ENCODE measurements at regions not wholly inside any gene's neighbourhood (a gene's known extent, or its start where the extent isn't known, plus 50 kb on each side); places are given as distances from the start of the nearest gene placed in this dataset.
A peak's percentile ranks its signal among the peaks of the same experiment; 100 is the strongest.

DNA sequence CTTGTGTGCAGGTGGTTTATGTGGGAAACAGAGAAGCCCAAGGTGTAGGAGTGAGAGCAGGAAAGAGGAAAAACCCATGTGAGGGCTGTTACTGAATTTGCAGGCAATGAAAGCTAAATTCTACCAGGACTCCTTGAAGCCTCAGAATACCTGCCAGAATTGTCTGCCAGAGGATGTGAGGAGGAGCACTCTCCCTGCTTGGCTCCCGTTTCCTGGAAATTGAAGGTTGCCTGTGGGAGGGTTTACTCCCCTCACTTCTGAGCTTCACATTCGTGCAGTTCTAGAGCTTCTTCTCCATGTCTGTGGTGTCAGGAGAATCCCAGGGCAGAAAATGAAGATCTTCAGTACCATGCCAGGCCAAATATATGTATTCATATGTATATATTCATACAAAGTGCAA lies 220.8 kb upstream of the ZP4 start:
- Mint-ChIP-seq H3K4me1 (peaks cover 33% of the 10 kb centered on the region), H3K36me3 (no peaks in the 10 kb centered on the region)

GRCh38 chr1:238111081-238111480 lies 220.4 kb upstream of the ZP4 start:
- ChIA-PET CTCF (interaction anchor here (1.7 kb wide), 1 partner anchor 260 kb away, joined by 5 read pairs; no protein-coding TSS in a partner anchor), POLR2A (no interaction called here)
- Mint-ChIP-seq H3K4me3 (no peak overlapping the region), H3K4me1 (peaks cover 31% of the 10 kb centered on the region), H3K27ac (peak overlapping the region; percentile 30; the same call in 1 of the 2 replicates), H3K36me3 (no peaks in the 10 kb centered on the region), H3K27me3 (ENCODE audit: low read depth) (no peaks in the 10 kb centered on the region), H3K9me3 (peaks cover 3% of the 10 kb centered on the region; the same call in 1 of the 2 replicates)
- no peak for ATAC-seq
- no peak for DNase-seq (ENCODE audit: low spot score)
- TF ChIP-seq, protein P1, sequence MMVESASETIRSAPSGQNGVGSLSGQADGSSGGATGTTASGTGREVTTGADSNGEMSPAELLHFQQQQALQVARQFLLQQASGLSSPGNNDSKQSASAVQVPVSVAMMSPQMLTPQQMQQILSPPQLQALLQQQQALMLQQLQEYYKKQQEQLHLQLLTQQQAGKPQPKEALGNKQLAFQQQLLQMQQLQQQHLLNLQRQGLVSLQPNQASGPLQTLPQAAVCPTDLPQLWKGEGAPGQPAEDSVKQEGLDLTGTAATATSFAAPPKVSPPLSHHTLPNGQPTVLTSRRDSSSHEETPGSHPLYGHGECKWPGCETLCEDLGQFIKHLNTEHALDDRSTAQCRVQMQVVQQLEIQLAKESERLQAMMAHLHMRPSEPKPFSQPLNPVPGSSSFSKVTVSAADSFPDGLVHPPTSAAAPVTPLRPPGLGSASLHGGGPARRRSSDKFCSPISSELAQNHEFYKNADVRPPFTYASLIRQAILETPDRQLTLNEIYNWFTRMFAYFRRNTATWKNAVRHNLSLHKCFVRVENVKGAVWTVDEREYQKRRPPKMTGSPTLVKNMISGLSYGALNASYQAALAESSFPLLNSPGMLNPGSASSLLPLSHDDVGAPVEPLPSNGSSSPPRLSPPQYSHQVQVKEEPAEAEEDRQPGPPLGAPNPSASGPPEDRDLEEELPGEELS (CRISPR knock-in tag; IDR thresholded peaks at IDR 0.05): no peak
- TF ChIP-seq TEAD4 (CRISPR knock-in tag; IDR thresholded peaks at IDR 0.05): no peak
- TF ChIP-seq CREM (CRISPR knock-in tag; IDR thresholded peaks at IDR 0.05): no peak
- TF ChIP-seq, protein P2, sequence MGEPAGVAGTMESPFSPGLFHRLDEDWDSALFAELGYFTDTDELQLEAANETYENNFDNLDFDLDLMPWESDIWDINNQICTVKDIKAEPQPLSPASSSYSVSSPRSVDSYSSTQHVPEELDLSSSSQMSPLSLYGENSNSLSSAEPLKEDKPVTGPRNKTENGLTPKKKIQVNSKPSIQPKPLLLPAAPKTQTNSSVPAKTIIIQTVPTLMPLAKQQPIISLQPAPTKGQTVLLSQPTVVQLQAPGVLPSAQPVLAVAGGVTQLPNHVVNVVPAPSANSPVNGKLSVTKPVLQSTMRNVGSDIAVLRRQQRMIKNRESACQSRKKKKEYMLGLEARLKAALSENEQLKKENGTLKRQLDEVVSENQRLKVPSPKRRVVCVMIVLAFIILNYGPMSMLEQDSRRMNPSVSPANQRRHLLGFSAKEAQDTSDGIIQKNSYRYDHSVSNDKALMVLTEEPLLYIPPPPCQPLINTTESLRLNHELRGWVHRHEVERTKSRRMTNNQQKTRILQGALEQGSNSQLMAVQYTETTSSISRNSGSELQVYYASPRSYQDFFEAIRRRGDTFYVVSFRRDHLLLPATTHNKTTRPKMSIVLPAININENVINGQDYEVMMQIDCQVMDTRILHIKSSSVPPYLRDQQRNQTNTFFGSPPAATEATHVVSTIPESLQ (CRISPR knock-in tag; IDR thresholded peaks at IDR 0.05): no peak
- TF ChIP-seq IRF1 (CRISPR knock-in tag; IDR thresholded peaks at IDR 0.05): no peak
- TF ChIP-seq ELF4 (CRISPR knock-in tag; IDR thresholded peaks at IDR 0.05; ENCODE audit: low read depth): no peak
- no peak for TF ChIP-seq KAT7 (CRISPR knock-in tag; IDR thresholded peaks at IDR 0.05; ENCODE audit: borderline replicate concordance)
- no peak for TF ChIP-seq ZNF263 (CRISPR knock-in tag; IDR thresholded peaks at IDR 0.05; ENCODE audit: low read depth)
- no peak for TF ChIP-seq CREB1 (CRISPR knock-in tag; IDR thresholded peaks at IDR 0.05)
- no peak for TF ChIP-seq SOX15 (CRISPR knock-in tag; IDR thresholded peaks at IDR 0.05)
- TF ChIP-seq, protein P3, sequence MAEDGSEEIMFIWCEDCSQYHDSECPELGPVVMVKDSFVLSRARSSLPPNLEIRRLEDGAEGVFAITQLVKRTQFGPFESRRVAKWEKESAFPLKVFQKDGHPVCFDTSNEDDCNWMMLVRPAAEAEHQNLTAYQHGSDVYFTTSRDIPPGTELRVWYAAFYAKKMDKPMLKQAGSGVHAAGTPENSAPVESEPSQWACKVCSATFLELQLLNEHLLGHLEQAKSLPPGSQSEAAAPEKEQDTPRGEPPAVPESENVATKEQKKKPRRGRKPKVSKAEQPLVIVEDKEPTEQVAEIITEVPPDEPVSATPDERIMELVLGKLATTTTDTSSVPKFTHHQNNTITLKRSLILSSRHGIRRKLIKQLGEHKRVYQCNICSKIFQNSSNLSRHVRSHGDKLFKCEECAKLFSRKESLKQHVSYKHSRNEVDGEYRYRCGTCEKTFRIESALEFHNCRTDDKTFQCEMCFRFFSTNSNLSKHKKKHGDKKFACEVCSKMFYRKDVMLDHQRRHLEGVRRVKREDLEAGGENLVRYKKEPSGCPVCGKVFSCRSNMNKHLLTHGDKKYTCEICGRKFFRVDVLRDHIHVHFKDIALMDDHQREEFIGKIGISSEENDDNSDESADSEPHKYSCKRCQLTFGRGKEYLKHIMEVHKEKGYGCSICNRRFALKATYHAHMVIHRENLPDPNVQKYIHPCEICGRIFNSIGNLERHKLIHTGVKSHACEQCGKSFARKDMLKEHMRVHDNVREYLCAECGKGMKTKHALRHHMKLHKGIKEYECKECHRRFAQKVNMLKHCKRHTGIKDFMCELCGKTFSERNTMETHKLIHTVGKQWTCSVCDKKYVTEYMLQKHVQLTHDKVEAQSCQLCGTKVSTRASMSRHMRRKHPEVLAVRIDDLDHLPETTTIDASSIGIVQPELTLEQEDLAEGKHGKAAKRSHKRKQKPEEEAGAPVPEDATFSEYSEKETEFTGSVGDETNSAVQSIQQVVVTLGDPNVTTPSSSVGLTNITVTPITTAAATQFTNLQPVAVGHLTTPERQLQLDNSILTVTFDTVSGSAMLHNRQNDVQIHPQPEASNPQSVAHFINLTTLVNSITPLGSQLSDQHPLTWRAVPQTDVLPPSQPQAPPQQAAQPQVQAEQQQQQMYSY (CRISPR knock-in tag; IDR thresholded peaks at IDR 0.05): no peak
- TF ChIP-seq ZNF232 (CRISPR knock-in tag; IDR thresholded peaks at IDR 0.05): no peak
- TF ChIP-seq, protein P4, sequence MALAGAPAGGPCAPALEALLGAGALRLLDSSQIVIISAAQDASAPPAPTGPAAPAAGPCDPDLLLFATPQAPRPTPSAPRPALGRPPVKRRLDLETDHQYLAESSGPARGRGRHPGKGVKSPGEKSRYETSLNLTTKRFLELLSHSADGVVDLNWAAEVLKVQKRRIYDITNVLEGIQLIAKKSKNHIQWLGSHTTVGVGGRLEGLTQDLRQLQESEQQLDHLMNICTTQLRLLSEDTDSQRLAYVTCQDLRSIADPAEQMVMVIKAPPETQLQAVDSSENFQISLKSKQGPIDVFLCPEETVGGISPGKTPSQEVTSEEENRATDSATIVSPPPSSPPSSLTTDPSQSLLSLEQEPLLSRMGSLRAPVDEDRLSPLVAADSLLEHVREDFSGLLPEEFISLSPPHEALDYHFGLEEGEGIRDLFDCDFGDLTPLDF (CRISPR knock-in tag; IDR thresholded peaks at IDR 0.05): no peak

More for the DNA sequence above, 220.8 kb upstream of the ZP4 start:
- H3K27ac Mint-ChIP-seq: peak overlapping the region; percentile 30; the same call in 1 of the 2 replicates
- POLR2A ChIA-PET: no interaction called here
- ATAC-seq: no peak
- CTCF ChIA-PET: interaction anchor here (1.7 kb wide), 1 partner anchor 261 kb away, joined by 5 read pairs; no protein-coding TSS in a partner anchor
- no peak for DNase-seq (ENCODE audit: low spot score)
- H3K4me3 Mint-ChIP-seq: no peak overlapping the region
- no peaks in the 10 kb centered on the region for H3K27me3 Mint-ChIP-seq (ENCODE audit: low read depth)
- no peak for TF ChIP-seq CREM (CRISPR knock-in tag; IDR thresholded peaks at IDR 0.05)
- no peak for TF ChIP-seq IRF2 (CRISPR knock-in tag; IDR thresholded peaks at IDR 0.05; ENCODE audit: borderline replicate concordance, low read depth)
- no peak for TF ChIP-seq NFYB (CRISPR knock-in tag; conservative IDR thresholded peaks at IDR 0.05; ENCODE audit: low read depth)
- no peak for TF ChIP-seq MYBL2 (CRISPR knock-in tag; IDR thresholded peaks at IDR 0.05)
- TF ChIP-seq, protein P5, sequence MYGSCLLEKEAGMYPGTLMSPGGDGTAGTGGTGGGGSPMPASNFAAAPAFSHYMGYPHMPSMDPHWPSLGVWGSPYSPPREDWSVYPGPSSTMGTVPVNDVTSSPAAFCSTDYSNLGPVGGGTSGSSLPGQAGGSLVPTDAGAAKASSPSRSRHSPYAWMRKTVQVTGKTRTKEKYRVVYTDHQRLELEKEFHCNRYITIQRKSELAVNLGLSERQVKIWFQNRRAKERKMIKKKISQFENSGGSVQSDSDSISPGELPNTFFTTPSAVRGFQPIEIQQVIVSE (CRISPR knock-in tag; IDR thresholded peaks at IDR 0.05; ENCODE audit: borderline replicate concordance): no peak
- TF ChIP-seq ATF2 (CRISPR knock-in tag; IDR thresholded peaks at IDR 0.05; ENCODE audit: borderline replicate concordance, low read depth): no peak
- TF ChIP-seq ZNF671 (CRISPR knock-in tag; IDR thresholded peaks at IDR 0.05): no peak
- TF ChIP-seq SMAD4 (CRISPR knock-in tag; IDR thresholded peaks at IDR 0.05): no peak
- TF ChIP-seq CREB1 (CRISPR knock-in tag; IDR thresholded peaks at IDR 0.05): no peak
- TF ChIP-seq NR3C1 (CRISPR knock-in tag; conservative IDR thresholded peaks at IDR 0.05; ENCODE audit: low read depth): no peak
- no peak for TF ChIP-seq TEAD4 (CRISPR knock-in tag; IDR thresholded peaks at IDR 0.05)
- TF ChIP-seq, protein P6, sequence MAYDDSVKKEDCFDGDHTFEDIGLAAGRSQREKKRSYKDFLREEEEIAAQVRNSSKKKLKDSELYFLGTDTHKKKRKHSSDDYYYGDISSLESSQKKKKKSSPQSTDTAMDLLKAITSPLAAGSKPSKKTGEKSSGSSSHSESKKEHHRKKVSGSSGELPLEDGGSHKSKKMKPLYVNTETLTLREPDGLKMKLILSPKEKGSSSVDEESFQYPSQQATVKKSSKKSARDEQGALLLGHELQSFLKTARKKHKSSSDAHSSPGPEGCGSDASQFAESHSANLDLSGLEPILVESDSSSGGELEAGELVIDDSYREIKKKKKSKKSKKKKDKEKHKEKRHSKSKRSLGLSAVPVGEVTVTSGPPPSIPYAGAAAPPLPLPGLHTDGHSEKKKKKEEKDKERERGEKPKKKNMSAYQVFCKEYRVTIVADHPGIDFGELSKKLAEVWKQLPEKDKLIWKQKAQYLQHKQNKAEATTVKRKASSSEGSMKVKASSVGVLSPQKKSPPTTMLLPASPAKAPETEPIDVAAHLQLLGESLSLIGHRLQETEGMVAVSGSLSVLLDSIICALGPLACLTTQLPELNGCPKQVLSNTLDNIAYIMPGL (CRISPR knock-in tag; IDR thresholded peaks at IDR 0.05): no peak
- TF ChIP-seq KAT7 (CRISPR knock-in tag; IDR thresholded peaks at IDR 0.05; ENCODE audit: borderline replicate concordance): no peak
- no peak for TF ChIP-seq ZNF121 (CRISPR knock-in tag; IDR thresholded peaks at IDR 0.05)
- H3K9me3 Mint-ChIP-seq: peaks cover 3% of the 10 kb centered on the region; the same call in 1 of the 2 replicates
